WTC11 (cell line): ENCODE measurements at regions not wholly inside any gene's neighbourhood (a gene's known extent, or its start where the extent isn't known, plus 50 kb on each side); places are given as distances from the start of the nearest gene placed in this dataset.

ENCODE experiments used
- CTCF ChIP-seq: fragments of 200-600 bp; IDR thresholded peaks from 2 replicates; pipeline ENCODE4 v1.8.0; 2022; ENCODE audit warnings: antibody characterized with exemption
- ESRRA ChIP-seq: sonication (generic); formaldehyde crosslinking; IDR thresholded peaks from 2 replicates; pipeline ENCODE4 v1.8.1; 2022; ENCODE audit warnings: mild to moderate bottlenecking, missing genetic modification reagents, borderline replicate concordance
- FOXJ3 ChIP-seq: sonication (generic); formaldehyde crosslinking; IDR thresholded peaks from 2 replicates; pipeline ENCODE4 v1.9.0; 2021; ENCODE audit warnings: missing genetic modification reagents, mild to moderate bottlenecking, borderline replicate concordance
- JUN ChIP-seq: sonication (generic); formaldehyde crosslinking; IDR thresholded peaks from 2 replicates; pipeline ENCODE4 v1.8.0; 2023; ENCODE audit warnings: mild to moderate bottlenecking, missing genetic modification reagents
- KAT7 ChIP-seq: sonication (generic); formaldehyde crosslinking; IDR thresholded peaks from 2 replicates; pipeline ENCODE4 v1.8.1; 2023; ENCODE audit warnings: missing genetic modification reagents, mild to moderate bottlenecking, borderline replicate concordance
- NR1H2 ChIP-seq: sonication (generic); formaldehyde crosslinking; IDR thresholded peaks from 2 replicates; pipeline ENCODE4 v1.9.0; 2021; ENCODE audit warnings: mild to moderate bottlenecking, moderate library complexity, missing genetic modification reagents
- NR2C2 ChIP-seq: sonication (generic); formaldehyde crosslinking; IDR thresholded peaks from 2 replicates; pipeline ENCODE4 v1.8.0; 2022; ENCODE audit warnings: mild to moderate bottlenecking, missing genetic modification reagents
- SMAD4 ChIP-seq: sonication (generic); formaldehyde crosslinking; IDR thresholded peaks from 2 replicates; pipeline ENCODE4 v1.8.0; 2022; ENCODE audit warnings: mild to moderate bottlenecking, missing genetic modification reagents
- TEAD4 ChIP-seq: sonication (generic); formaldehyde crosslinking; IDR thresholded peaks from 2 replicates; pipeline ENCODE4 v1.8.0; 2022; ENCODE audit warnings: mild to moderate bottlenecking, missing genetic modification reagents
- USF2 ChIP-seq: sonication (generic); formaldehyde crosslinking; IDR thresholded peaks from 2 replicates; pipeline ENCODE4 v1.8.1; 2023; ENCODE audit warnings: mild to moderate bottlenecking, missing genetic modification reagents, moderate library complexity
- ZNF532 ChIP-seq: fragments of 250-450 bp; sonication (Bioruptor Pico); IDR thresholded peaks from 2 replicates; pipeline ENCODE4 v1.9.0; 2021; ENCODE audit warnings: mild to moderate bottlenecking, borderline replicate concordance

- no peak for TF ChIP-seq NR2C2 (CRISPR knock-in tag)
- TF ChIP-seq CTCF: no peak
- TF ChIP-seq FOXJ3 (CRISPR knock-in tag): no peak
- TF ChIP-seq NR1H2: no peak
- no peak for TF ChIP-seq SMAD4 (CRISPR knock-in tag)
- no peak for TF ChIP-seq USF2 (CRISPR knock-in tag)
- no peak for TF ChIP-seq TEAD4 (CRISPR knock-in tag)
- no peak for TF ChIP-seq ZNF532 (CRISPR knock-in tag)
- TF ChIP-seq ESRRA (CRISPR knock-in tag): no peak
- TF ChIP-seq JUN (CRISPR knock-in tag): no peak
- TF ChIP-seq KAT7 (CRISPR knock-in tag): no peak
Measured at GRCh38 chr4:81595798-81596610, 124.3 kb upstream of the RASGEF1B start.
